ENCODE measurements at regions not wholly inside any gene's neighbourhood (a gene's known extent, or its start where the extent isn't known, plus 50 kb on each side); places are given as distances from the start of the nearest gene placed in this dataset.

DNA sequence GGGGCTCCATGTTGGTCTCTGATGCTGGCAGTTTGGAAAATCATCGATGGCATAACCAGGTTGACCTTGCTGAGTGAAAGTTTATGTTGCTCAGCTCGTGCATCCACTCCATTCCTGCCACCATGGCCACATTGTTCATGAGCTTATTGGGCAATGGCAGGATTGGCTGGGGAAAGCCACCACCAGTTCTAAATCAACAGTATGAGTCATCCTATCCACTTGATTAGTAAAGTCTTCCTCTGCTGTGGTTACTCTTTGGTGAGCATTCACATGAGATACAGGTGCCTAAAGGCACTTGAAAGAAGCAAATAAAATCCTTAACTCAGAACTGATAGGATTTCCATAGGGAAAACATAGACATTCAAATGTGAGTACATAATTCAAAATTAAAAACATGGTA is 131.8 kb upstream of the FBN2 start:
- no TSS peak for BruUV-seq (replicated peaks)
- DNase-seq (ENCODE audit: low spot score) (no peak), ATAC-seq (no peak), FAIRE-seq (no peak)
- H3K4me1 ChIP-seq (ENCODE audit: insufficient read depth, low read length): no peaks in the 10 kb centered on the region
- no peaks in the 10 kb centered on the region for H3K79me2 ChIP-seq (ENCODE audit: insufficient read depth, low read length)
- no peak overlapping the region for H3K4me2 ChIP-seq (ENCODE audit: low read depth, low read length)
- H3K27ac ChIP-seq (ENCODE audit: extremely low read length, insufficient read depth, low read length): no peak overlapping the region
- H3K9ac ChIP-seq (ENCODE audit: insufficient read depth, low read depth, low read length): no peak overlapping the region
- TF ChIP-seq ZSCAN20 (CRISPR knock-in tag; IDR thresholded peaks at IDR 0.05; ENCODE audit: borderline replicate concordance): no peak
- no peak for TF ChIP-seq KDM5A (IDR thresholded peaks at IDR 0.05; ENCODE audit: borderline replicate concordance, low read length)
- TF ChIP-seq, protein P1, sequence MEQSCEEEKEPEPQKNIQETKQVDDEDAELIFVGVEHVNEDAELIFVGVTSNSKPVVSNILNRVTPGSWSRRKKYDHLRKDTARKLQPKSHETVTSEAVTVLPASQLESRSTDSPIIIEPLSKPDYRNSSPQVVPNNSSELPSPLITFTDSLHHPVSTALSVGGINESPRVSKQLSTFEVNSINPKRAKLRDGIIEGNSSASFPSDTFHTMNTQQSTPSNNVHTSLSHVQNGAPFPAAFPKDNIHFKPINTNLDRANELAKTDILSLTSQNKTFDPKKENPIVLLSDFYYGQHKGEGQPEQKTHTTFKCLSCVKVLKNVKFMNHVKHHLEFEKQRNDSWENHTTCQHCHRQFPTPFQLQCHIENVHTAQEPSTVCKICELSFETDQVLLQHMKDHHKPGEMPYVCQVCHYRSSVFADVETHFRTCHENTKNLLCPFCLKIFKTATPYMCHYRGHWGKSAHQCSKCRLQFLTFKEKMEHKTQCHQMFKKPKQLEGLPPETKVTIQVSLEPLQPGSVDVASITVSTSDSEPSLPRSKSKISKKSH (CRISPR knock-in tag; IDR thresholded peaks at IDR 0.05; ENCODE audit: borderline replicate concordance): no peak
- no peak for TF ChIP-seq HDAC6 (IDR thresholded peaks at IDR 0.05; ENCODE audit: low read depth, low read length)
- TF ChIP-seq, protein P2, sequence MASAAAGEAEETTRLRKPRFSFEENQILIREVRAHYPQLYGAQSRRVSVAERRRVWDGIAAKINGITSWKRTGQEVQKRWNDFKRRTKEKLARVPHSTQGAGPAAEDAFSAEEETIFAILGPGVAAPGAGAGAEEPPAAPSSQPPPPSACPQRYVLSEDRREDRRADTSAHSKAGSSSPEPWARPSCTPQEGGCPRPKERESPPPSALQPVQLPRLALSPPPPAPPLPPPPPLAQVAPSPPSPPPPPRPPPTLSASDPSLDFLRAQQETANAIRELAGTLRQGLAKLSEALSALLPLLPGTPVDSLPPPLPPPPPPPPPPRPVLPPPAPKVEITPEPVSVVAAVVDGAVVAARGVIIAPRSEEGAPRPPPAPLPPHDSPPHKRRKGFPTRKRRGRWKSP (CRISPR knock-in tag; IDR thresholded peaks at IDR 0.05): no peak
- peak; percentile 42; the same call in 1 of the 2 replicates for TF ChIP-seq FOSL2 (CRISPR knock-in tag; IDR thresholded peaks at IDR 0.05)
- 0 out of 2 replicates have a peak, but pooled peaks have one; percentile 11 for TF ChIP-seq CEBPB (IDR thresholded peaks at IDR 0.05; ENCODE audit: borderline replicate concordance, low read depth, low read length)
- TF ChIP-seq KLF9 (CRISPR knock-in tag; IDR thresholded peaks at IDR 0.05; ENCODE audit: low read depth): no peak
- H4K20me1 ChIP-seq (ENCODE audit: insufficient read depth, low read length): no peaks in the 10 kb centered on the region
- no peak overlapping the region for H3K4me3 ChIP-seq (replicated peaks in 1 of 3; ENCODE audit: insufficient read depth in 1 of 3, low read depth in 2 of 3, low read length in 3 of 3)
- 0% methylated on average over 2 of the region's 2 CpGs for WGBS (ENCODE audit: low lambda C conversion rate)
- no peaks in the 10 kb centered on the region for H3K36me3 ChIP-seq (replicated peaks in 1 of 2; ENCODE audit: control insufficient read depth in 1 of 2, insufficient read depth in 2 of 2, low read length in 2 of 2)
- H3K9me3 ChIP-seq (ENCODE audit: low read length): peaks cover 16% of the 10 kb centered on the region; the same call in 1 of the 2 replicates
- no peaks in the 10 kb centered on the region for H3K27me3 ChIP-seq (ENCODE audit: control insufficient read depth in 1 of 2, insufficient read depth in 2 of 2, low read length in 2 of 2)
- CTCF ChIA-PET (ENCODE audit: low intra/inter-chr PET ratio, low total read pairs): no interaction called here
- in situ Hi-C loops (cut with HindIII; ENCODE audit: extremely low pct_ligation_motif_present, low pct_unique_long_range_greater_than_20kb): loop anchor here (10.0 kb wide), 1 partner anchor 455 kb away; no protein-coding TSS in a partner anchor
- intact Hi-C loops (cut with micrococcal nuclease; ENCODE audit: unreplicated experiment): loop anchor here (10.0 kb wide), 1 partner anchor 1105 kb away; no protein-coding TSS in a partner anchor
- POLR2A ChIA-PET: no interaction called here
- no peak overlapping the region for H2AFZ ChIP-seq (ENCODE audit: low read length)

Data from HepG2 (cell line).